Neuronal stem cell (in vitro differentiated cells): ENCODE measurements at regions not wholly inside any gene's neighbourhood (a gene's known extent, or its start where the extent isn't known, plus 50 kb on each side); places are given as distances from the start of the nearest gene placed in this dataset.
A peak's percentile ranks its signal among the peaks of the same experiment; 100 is the strongest.

Source experiments
- DNase-seq: peaks from one replicate; pipeline ENCODE4 v3.0.0-alpha.2; 2013; ENCODE audit warnings: low spot score
- H2AFZ ChIP-seq: one replicate; pipeline ENCODE4 v1.6.1; 2013; ENCODE audit warnings: mild to moderate bottlenecking, low read length, inconsistent platforms
- H2AK5ac ChIP-seq: 2 replicates; pipeline ENCODE4 v1.6.1; 2013; ENCODE audit warnings: low read depth, mild to moderate bottlenecking, inconsistent platforms, low read length, moderate library complexity, mixed read lengths
- H2BK120ac ChIP-seq: 2 replicates; pipeline ENCODE4 v1.6.1; 2013; ENCODE audit warnings: low read depth, mild to moderate bottlenecking, inconsistent platforms, low read length, moderate library complexity, mixed read lengths
- H2BK12ac ChIP-seq: one replicate; pipeline ENCODE4 v1.6.1; 2013; ENCODE audit warnings: low read length, inconsistent platforms
- H2BK15ac ChIP-seq: 2 replicates; pipeline ENCODE4 v1.6.1; 2013; ENCODE audit warnings: mild to moderate bottlenecking, low read length, inconsistent platforms, mixed read lengths
- H2BK5ac ChIP-seq: one replicate; pipeline ENCODE4 v1.6.1; 2013; ENCODE audit warnings: inconsistent platforms, mild to moderate bottlenecking, low read length, moderate library complexity
- H3K14ac ChIP-seq: one replicate; pipeline ENCODE4 v1.6.1; 2013; ENCODE audit warnings: low read length, inconsistent platforms
- H3K18ac ChIP-seq: 2 replicates; pipeline ENCODE4 v1.6.1; 2013; ENCODE audit warnings: low read length, inconsistent platforms
- H3K23ac ChIP-seq: 2 replicates; pipeline ENCODE4 v1.6.1; 2013; ENCODE audit warnings: low read depth, mild to moderate bottlenecking, mixed read lengths, low read length, inconsistent platforms; ENCODE audit not compliant: poor library complexity
- H3K27ac ChIP-seq: replicated peaks from 3 replicates; pipeline ENCODE4 v1.5.1; 2013; ENCODE audit warnings: low read length, inconsistent platforms
- H3K27me3 ChIP-seq, 3 experiments: 2 replicates each; pipeline ENCODE4 v1.6.1; 2013; ENCODE audit warnings: low read length in 3 of 3, mild to moderate bottlenecking in 2 of 3, inconsistent platforms in 1 of 3, low read depth in 1 of 3, mixed read lengths in 1 of 3, moderate library complexity in 1 of 3; ENCODE audit not compliant: control insufficient read depth in 3 of 3, insufficient read depth in 3 of 3
- H3K36me3 ChIP-seq, 2 donors: replicated peaks in 1 of 2; 2 replicates each; pipeline ENCODE4 v1.6.1; 2013; ENCODE audit warnings: low read length in 2 of 2; ENCODE audit not compliant: control insufficient read depth in 2 of 2, insufficient read depth in 2 of 2
- H3K4ac ChIP-seq: 2 replicates; pipeline ENCODE4 v1.6.1; 2013; ENCODE audit warnings: inconsistent platforms, mild to moderate bottlenecking, low read length, moderate library complexity
- H3K4me1 ChIP-seq, 2 donors: 1 replicate in 1 of 2; 2 replicates in 1 of 2; pipeline ENCODE4 v1.6.1; 2013; ENCODE audit warnings: low read length in 2 of 2, low read depth in 1 of 2; ENCODE audit not compliant: control insufficient read depth in 2 of 2, insufficient read depth in 1 of 2
- H3K4me2 ChIP-seq: one replicate; pipeline ENCODE4 v1.6.1; 2013; ENCODE audit warnings: mild to moderate bottlenecking, low read length, inconsistent platforms; ENCODE audit not compliant: insufficient read depth, poor library complexity, severe bottlenecking
- H3K4me3 ChIP-seq, 2 donors: 2 replicates each; pipeline ENCODE4 v1.5.1; 2013; ENCODE audit warnings: low read length in 2 of 2, mild to moderate bottlenecking in 2 of 2, inconsistent platforms in 1 of 2, moderate library complexity in 1 of 2
- H3K79me1 ChIP-seq: one replicate; pipeline ENCODE4 v1.6.1; 2013; ENCODE audit warnings: low read depth, mild to moderate bottlenecking, inconsistent platforms, low read length, moderate library complexity
- H3K9ac ChIP-seq: one replicate; pipeline ENCODE4 v1.6.1; 2013; ENCODE audit warnings: mild to moderate bottlenecking, low read depth, low read length, inconsistent platforms; ENCODE audit not compliant: poor library complexity
- H3K9me3 ChIP-seq, 2 donors: replicated peaks in 1 of 2; 2 replicates each; pipeline versions ENCODE3 to v1.6.1; 2013; ENCODE audit warnings: low read length in 2 of 2, mild to moderate bottlenecking in 2 of 2, inconsistent platforms in 1 of 2, low read depth in 1 of 2, mixed read lengths in 1 of 2, moderate library complexity in 1 of 2; ENCODE audit not compliant: control insufficient read depth in 2 of 2, insufficient read depth in 1 of 2
- H4K8ac ChIP-seq: one replicate; pipeline ENCODE4 v1.6.1; 2013; ENCODE audit warnings: low read depth, mild to moderate bottlenecking, inconsistent platforms, low read length, moderate library complexity
- H4K91ac ChIP-seq: one replicate; pipeline ENCODE4 v1.6.1; 2013; ENCODE audit warnings: low read length, low read depth, mild to moderate bottlenecking, inconsistent platforms; ENCODE audit not compliant: poor library complexity
- WGBS, 2 donors: extraction: QIAGEN DNeasy Blood & Tissue Kit; methylation state at CpG; one replicate each; pipeline ENCODE4 v1.1.7; 2013; ENCODE audit warnings: missing lambda C conversion rate in 2 of 2, mixed read lengths in 1 of 2; ENCODE audit not compliant: insufficient read length in 2 of 2, insufficient replicate concordance in 1 of 2; ENCODE audit errors: extremely low coverage in 2 of 2; 5-methylcytosine and 5-hydroxymethylcytosine counted together

GRCh38 chr18:55996717-55997116 is 408.7 kb upstream of the TCF4 start:
- H3K9me3 ChIP-seq = no peaks in the 10 kb centered on the region
- H2AK5ac ChIP-seq = no peak overlapping the region
- no peak overlapping the region for H4K8ac ChIP-seq
- H4K91ac ChIP-seq = no peak overlapping the region
- H3K4me3 ChIP-seq = no peak overlapping the region
- H3K14ac ChIP-seq = no peak overlapping the region
- H3K27ac ChIP-seq = no peak overlapping the region
- no peak overlapping the region for H2BK12ac ChIP-seq
- WGBS, 2 donors = no CpG with 5 or more reads among the region's 5 CpGs
- H3K18ac ChIP-seq = no peak overlapping the region
- no peak overlapping the region for H2BK15ac ChIP-seq
- no peak overlapping the region for H3K9ac ChIP-seq
- no peak overlapping the region for H2BK120ac ChIP-seq
- H3K4ac ChIP-seq = no peak overlapping the region
- H3K4me2 ChIP-seq = no peak overlapping the region
- H3K23ac ChIP-seq = no peak overlapping the region
- H3K79me1 ChIP-seq = no peaks in the 10 kb centered on the region
- H3K27me3 ChIP-seq = no peaks in the 10 kb centered on the region
- no peak overlapping the region for H2BK5ac ChIP-seq
- peaks cover 23 to 32% of the 10 kb centered on the region in 2 donors for H3K4me1 ChIP-seq
- DNase-seq = no peak
- no peaks in the 10 kb centered on the region for H3K36me3 ChIP-seq
- no peak overlapping the region for H2AFZ ChIP-seq

- H2AFZ ChIP-seq = no peak overlapping the region
- H3K4me3 ChIP-seq = no peak overlapping the region
- H4K8ac ChIP-seq = no peak overlapping the region
- H2BK5ac ChIP-seq = no peak overlapping the region
- H3K79me1 ChIP-seq = no peaks in the 10 kb centered on the region
- WGBS, 2 donors = no CpG with 5 or more reads among the region's 2 CpGs
- H4K91ac ChIP-seq = no peak overlapping the region
- H3K36me3 ChIP-seq = no peaks in the 10 kb centered on the region
- H2BK120ac ChIP-seq = no peak overlapping the region
- no peak overlapping the region for H3K18ac ChIP-seq
- H3K9ac ChIP-seq = no peak overlapping the region
- H2AK5ac ChIP-seq = no peak overlapping the region
- DNase-seq = no peak
- peaks cover 0 to 7% of the 10 kb centered on the region in 2 donors for H3K9me3 ChIP-seq
- no peak overlapping the region for H3K14ac ChIP-seq
- no peak overlapping the region for H2BK12ac ChIP-seq
- H3K27me3 ChIP-seq = no peaks in the 10 kb centered on the region
- H3K4ac ChIP-seq = no peak overlapping the region
- H3K23ac ChIP-seq = no peak overlapping the region
- H3K4me2 ChIP-seq = no peak overlapping the region
- H2BK15ac ChIP-seq = no peak overlapping the region
- peaks cover 0 to 2% of the 10 kb centered on the region in 2 donors for H3K4me1 ChIP-seq
- no peak overlapping the region for H3K27ac ChIP-seq
Observed at GRCh38 chr18:55990186-55990585, 402.2 kb upstream of the TCF4 start.

- DNase-seq = no peak
- H3K9ac ChIP-seq = no peak overlapping the region
- H3K79me1 ChIP-seq = no peaks in the 10 kb centered on the region
- H2AK5ac ChIP-seq = no peak overlapping the region
- no peak overlapping the region for H4K91ac ChIP-seq
- no peak overlapping the region for H3K27ac ChIP-seq
- H3K4me2 ChIP-seq = no peak overlapping the region
- H3K9me3 ChIP-seq = peaks cover 0 to 11% of the 10 kb centered on the region in 2 donors
- no peak overlapping the region for H3K4me3 ChIP-seq
- no peak overlapping the region for H3K18ac ChIP-seq
- no CpG with 5 or more reads among the region's 2 CpGs for WGBS, 2 donors
- no peak overlapping the region for H2BK120ac ChIP-seq
- no peak overlapping the region for H4K8ac ChIP-seq
- H3K36me3 ChIP-seq = no peaks in the 10 kb centered on the region
- H2AFZ ChIP-seq = no peak overlapping the region
- H3K23ac ChIP-seq = no peak overlapping the region
- no peak overlapping the region for H2BK12ac ChIP-seq
- H3K27me3 ChIP-seq = no peaks in the 10 kb centered on the region
- no peak overlapping the region for H3K4ac ChIP-seq
- H3K14ac ChIP-seq = no peak overlapping the region
- no peaks in the 10 kb centered on the region for H3K4me1 ChIP-seq
- no peak overlapping the region for H2BK15ac ChIP-seq
- no peak overlapping the region for H2BK5ac ChIP-seq
Observed at GRCh38 chr18:55988537-55988936, 400.5 kb upstream of the TCF4 start.

GRCh38 chr18:55983433-55983832 is 395.4 kb upstream of the TCF4 start:
- Histone ChIP-seq H3K4me3 (no peak overlapping the region), H3K9me3 (peaks cover 0 to 11% of the 10 kb centered on the region in 2 donors), H3K4me2 (no peak overlapping the region), H3K79me1 (no peaks in the 10 kb centered on the region), H2AK5ac (no peak overlapping the region), H2BK120ac (no peak overlapping the region), H4K91ac (no peak overlapping the region), H2BK12ac (no peak overlapping the region), H3K27me3 (no peaks in the 10 kb centered on the region), H2BK15ac (no peak overlapping the region), H3K18ac (no peak overlapping the region), H3K36me3 (no peaks in the 10 kb centered on the region), H3K4me1 (peaks cover 2 to 5% of the 10 kb centered on the region in 2 donors), H4K8ac (no peak overlapping the region), H3K27ac (no peak overlapping the region), H2BK5ac (no peak overlapping the region), H3K9ac (no peak overlapping the region), H3K4ac (no peak overlapping the region), H3K23ac (no peak overlapping the region), H2AFZ (peak overlapping the region; percentile 70), H3K14ac (no peak overlapping the region)
- DNase-seq = no peak
- no CpG with 5 or more reads among the region's 1 CpG for WGBS, 2 donors
